Heart left ventricle (tissue), 13 donors: ENCODE measurements at regions not wholly inside any gene's neighbourhood (a gene's known extent, or its start where the extent isn't known, plus 50 kb on each side); places are given as distances from the start of the nearest gene placed in this dataset.

Experiments used
- CTCF ChIP-seq, 12 donors: fragments of 200-600 bp; sonication (generic) in 4 of 12; IDR thresholded peaks; one replicate each; pipeline versions ENCODE4 v1.5.0 to v1.8.0; 2018 to 2022; ENCODE audit warnings: antibody characterized with exemption in 12 of 12, mild to moderate bottlenecking in 5 of 12
- POLR2A ChIP-seq, 2 donors: fragments of 450-650 bp; IDR thresholded peaks; one replicate each; pipeline ENCODE4 v1.6.1; 2017; ENCODE audit warnings: antibody characterized with exemption in 2 of 2, mild to moderate bottlenecking in 2 of 2, moderate library complexity in 2 of 2
- donor health status: ischemic (EF 13 %, LVEDD 7.1; RV severe dilation, severe dysfunction).
- donor health status: DM: no; HTN: yes; CAD: no.
- donor health status: DM: no; HTN: no; CAD: no.
- donor health status: ischemic (EF 25% LVEDD 6.9; RV normal size, moderate dysfunction).
- donor health status: ischemic (EF 25% LVEDD 5.7; RV mildly dilated, moderate dysfunction).
- donor health status: ischemic (EF 35%, LVEDD 5.7; RV mildly dilated, moderate dysfunction).
- donor health status: nonischemic (EF 11% LVEDD 7.7; RV severe dilation, severe dysfunction).
- donor health status: DM: yes; HTN: yes; CAD: no.
- donor health status: PGD.
- donor health status: ischemic (EF 29% LVEDD 5.4; RV normal size, mild dysfunction).
- donor health status: nonischemic (EF 23%, LVEDD 6.1; RV moderate dilation, normal function).

- TF ChIP-seq CTCF (IDR thresholded peaks at IDR 0.05) (no peak), POLR2A (IDR thresholded peaks at IDR 0.05) (no peak)
Measured at GRCh38 chr9:108484468-108484867, 371.3 kb downstream of the ACTL7B start.
